Activated CD4-positive, alpha-beta memory T cell treated with anti-CD3 and anti-CD28 coated beads for 36 hours (primary cell): ENCODE measurements at regions not wholly inside any gene's neighbourhood (a gene's known extent, or its start where the extent isn't known, plus 50 kb on each side); places are given as distances from the start of the nearest gene placed in this dataset.

Experiments used
- CTCF ChIA-PET: fragments of 350-600 bp; sonication (Branson Sonifier 250); formaldehyde crosslinking; loops from one replicate; lab custom pipeline; 2021; ENCODE audit warnings: antibody characterized with exemption, inconsistent platforms; lab: Charles Lee
- POLR2A ChIA-PET: fragments of 350-600 bp; sonication (Branson Sonifier 250); formaldehyde crosslinking; loops from one replicate; lab custom pipeline; 2021; ENCODE audit warnings: antibody characterized with exemption; lab: Charles Lee
- DNase-seq: peaks from one replicate; pipeline ENCODE4 v3.0.0-alpha.2; 2020
- H3K27ac Mint-ChIP-seq: one replicate; pipeline ENCODE4 v1.8.0; 2021; ENCODE audit warnings: mixed read lengths
- H3K27me3 Mint-ChIP-seq: one replicate; pipeline ENCODE4 v1.8.0; 2021; ENCODE audit warnings: mixed read lengths
- H3K36me3 Mint-ChIP-seq: one replicate; pipeline ENCODE4 v1.8.0; 2021; ENCODE audit warnings: mixed read lengths
- H3K4me1 Mint-ChIP-seq: one replicate; pipeline ENCODE4 v1.8.0; 2021; ENCODE audit warnings: low read depth, mixed read lengths
- H3K4me3 Mint-ChIP-seq: one replicate; pipeline ENCODE4 v1.8.0; 2021; ENCODE audit warnings: mild to moderate bottlenecking, mixed read lengths
- H3K9me3 Mint-ChIP-seq: one replicate; pipeline ENCODE4 v1.8.0; 2021; ENCODE audit warnings: mixed read lengths
- intact Hi-C: fragments of 100-400 bp; cut with micrococcal nuclease; formaldehyde crosslinking; loops from one replicate; pipeline ENCODE4 v1.15.1; 2023

- Mint-ChIP-seq H3K4me3 (no peak overlapping the region), H3K4me1 (no peaks in the 10 kb centered on the region), H3K9me3 (peaks cover 2% of the 10 kb centered on the region), H3K27ac (no peak overlapping the region), H3K36me3 (no peaks in the 10 kb centered on the region), H3K27me3 (no peaks in the 10 kb centered on the region)
- ChIA-PET CTCF (no interaction called here), POLR2A (no interaction called here)
- DNase-seq, result no peak
- intact Hi-C loops, result no loop called here
These were observed 522.4 kb upstream of the NAALADL2 start for GRCh38 chr3:174336784-174337183.

GRCh38 chr3:174337227-174337626, 521.9 kb upstream of the NAALADL2 start:
- intact Hi-C loops, result no loop called here
- H3K36me3 Mint-ChIP-seq, result no peaks in the 10 kb centered on the region
- peaks cover 2% of the 10 kb centered on the region for H3K9me3 Mint-ChIP-seq
- DNase-seq, result no peak
- no peak overlapping the region for H3K27ac Mint-ChIP-seq
- no peaks in the 10 kb centered on the region for H3K4me1 Mint-ChIP-seq
- ChIA-PET POLR2A (no interaction called here), CTCF (no interaction called here)
- no peak overlapping the region for H3K4me3 Mint-ChIP-seq
- H3K27me3 Mint-ChIP-seq, result no peaks in the 10 kb centered on the region

- Mint-ChIP-seq H3K27ac (no peak overlapping the region), H3K4me1 (no peaks in the 10 kb centered on the region), H3K36me3 (no peaks in the 10 kb centered on the region), H3K4me3 (no peak overlapping the region), H3K9me3 (no peaks in the 10 kb centered on the region), H3K27me3 (no peaks in the 10 kb centered on the region)
- POLR2A ChIA-PET, result no interaction called here
- intact Hi-C loops, result no loop called here
- CTCF ChIA-PET, result no interaction called here
- no peak for DNase-seq
These were observed 518.2 kb upstream of the NAALADL2 start for GRCh38 chr3:174340624-174341587.

GRCh38 chr3:174342171-174342570, 517.0 kb upstream of the NAALADL2 start:
- CTCF ChIA-PET, result no interaction called here
- Mint-ChIP-seq H3K4me3 (no peak overlapping the region), H3K27me3 (no peaks in the 10 kb centered on the region), H3K27ac (no peak overlapping the region), H3K4me1 (no peaks in the 10 kb centered on the region), H3K36me3 (no peaks in the 10 kb centered on the region), H3K9me3 (no peaks in the 10 kb centered on the region)
- intact Hi-C loops, result no loop called here
- POLR2A ChIA-PET, result no interaction called here
- no peak for DNase-seq

- H3K9me3 Mint-ChIP-seq, result no peaks in the 10 kb centered on the region
- H3K4me3 Mint-ChIP-seq, result no peak overlapping the region
- H3K36me3 Mint-ChIP-seq, result no peaks in the 10 kb centered on the region
- H3K4me1 Mint-ChIP-seq, result no peaks in the 10 kb centered on the region
- H3K27ac Mint-ChIP-seq, result no peak overlapping the region
- CTCF ChIA-PET, result no interaction called here
- POLR2A ChIA-PET, result no interaction called here
- no peak for DNase-seq
- intact Hi-C loops, result no loop called here
- no peaks in the 10 kb centered on the region for H3K27me3 Mint-ChIP-seq
These were observed 516.1 kb upstream of the NAALADL2 start for GRCh38 chr3:174342941-174343501.

- Mint-ChIP-seq H3K27ac (no peak overlapping the region), H3K4me3 (no peak overlapping the region), H3K36me3 (no peaks in the 10 kb centered on the region), H3K27me3 (no peaks in the 10 kb centered on the region), H3K4me1 (no peaks in the 10 kb centered on the region), H3K9me3 (peaks cover 7% of the 10 kb centered on the region)
- POLR2A ChIA-PET, result no interaction called here
- CTCF ChIA-PET, result no interaction called here
- DNase-seq, result no peak
- intact Hi-C loops, result no loop called here
These were observed 513.0 kb upstream of the NAALADL2 start for GRCh38 chr3:174346141-174346540.

- CTCF ChIA-PET, result no interaction called here
These were observed 512.6 kb upstream of the NAALADL2 start for GRCh38 chr3:174346571-174346970.

GRCh38 chr3:174347474-174348138, 511.5 kb upstream of the NAALADL2 start:
- peaks cover 13% of the 10 kb centered on the region for H3K9me3 Mint-ChIP-seq
- H3K36me3 Mint-ChIP-seq, result no peaks in the 10 kb centered on the region
- no peak overlapping the region for H3K27ac Mint-ChIP-seq
- POLR2A ChIA-PET, result no interaction called here
- CTCF ChIA-PET, result no interaction called here
- intact Hi-C loops, result no loop called here
- H3K27me3 Mint-ChIP-seq, result no peaks in the 10 kb centered on the region
- H3K4me1 Mint-ChIP-seq, result no peaks in the 10 kb centered on the region
- H3K4me3 Mint-ChIP-seq, result no peak overlapping the region
- DNase-seq, result no peak

More at GRCh38 chr3:174346571-174346970, 512.6 kb upstream of the NAALADL2 start:
- H3K4me3 Mint-ChIP-seq, result no peak overlapping the region
- no peaks in the 10 kb centered on the region for H3K4me1 Mint-ChIP-seq
- H3K27ac Mint-ChIP-seq, result no peak overlapping the region
- POLR2A ChIA-PET, result no interaction called here
- no peaks in the 10 kb centered on the region for H3K27me3 Mint-ChIP-seq
- H3K36me3 Mint-ChIP-seq, result no peaks in the 10 kb centered on the region
- no peak for DNase-seq
- peaks cover 7% of the 10 kb centered on the region for H3K9me3 Mint-ChIP-seq
- intact Hi-C loops, result no loop called here

- no peak overlapping the region for H3K4me3 Mint-ChIP-seq
- DNase-seq, result no peak
- no peaks in the 10 kb centered on the region for H3K27me3 Mint-ChIP-seq
- no peak overlapping the region for H3K27ac Mint-ChIP-seq
- intact Hi-C loops, result no loop called here
- POLR2A ChIA-PET, result no interaction called here
- no peaks in the 10 kb centered on the region for H3K4me1 Mint-ChIP-seq
- peaks cover 13% of the 10 kb centered on the region for H3K9me3 Mint-ChIP-seq
- no peaks in the 10 kb centered on the region for H3K36me3 Mint-ChIP-seq
- CTCF ChIA-PET, result no interaction called here
These were observed 506.9 kb upstream of the NAALADL2 start for GRCh38 chr3:174352227-174352626.

GRCh38 chr3:174355505-174355904, 503.6 kb upstream of the NAALADL2 start:
- Mint-ChIP-seq H3K9me3 (peaks cover 6% of the 10 kb centered on the region), H3K4me3 (no peak overlapping the region), H3K36me3 (no peaks in the 10 kb centered on the region), H3K27me3 (no peaks in the 10 kb centered on the region), H3K4me1 (no peaks in the 10 kb centered on the region), H3K27ac (no peak overlapping the region)
- POLR2A ChIA-PET, result no interaction called here
- no peak for DNase-seq
- intact Hi-C loops, result no loop called here
- CTCF ChIA-PET, result no interaction called here

- Mint-ChIP-seq H3K27me3 (no peaks in the 10 kb centered on the region), H3K9me3 (peaks cover 5% of the 10 kb centered on the region), H3K36me3 (no peaks in the 10 kb centered on the region), H3K27ac (no peak overlapping the region), H3K4me1 (no peaks in the 10 kb centered on the region), H3K4me3 (no peak overlapping the region)
- POLR2A ChIA-PET, result no interaction called here
- intact Hi-C loops, result no loop called here
- CTCF ChIA-PET, result no interaction called here
- DNase-seq, result no peak
These were observed 502.5 kb upstream of the NAALADL2 start for GRCh38 chr3:174356596-174356995.

- POLR2A ChIA-PET, result no interaction called here
These were observed 500.9 kb upstream of the NAALADL2 start for GRCh38 chr3:174358252-174358651.

More at GRCh38 chr3:174358252-174358651, 500.9 kb upstream of the NAALADL2 start:
- no peak for DNase-seq
- H3K27ac Mint-ChIP-seq, result no peak overlapping the region
- no peaks in the 10 kb centered on the region for H3K9me3 Mint-ChIP-seq
- no peaks in the 10 kb centered on the region for H3K27me3 Mint-ChIP-seq
- H3K4me1 Mint-ChIP-seq, result no peaks in the 10 kb centered on the region
- intact Hi-C loops, result no loop called here
- H3K4me3 Mint-ChIP-seq, result no peak overlapping the region
- no peaks in the 10 kb centered on the region for H3K36me3 Mint-ChIP-seq
- CTCF ChIA-PET, result no interaction called here
